HEK293 (cell line): ENCODE measurements at regions not wholly inside any gene's neighbourhood (a gene's known extent, or its start where the extent isn't known, plus 50 kb on each side); places are given as distances from the start of the nearest gene placed in this dataset.
A peak's percentile ranks its signal among the peaks of the same experiment; 100 is the strongest.

ENCODE experiments used
- CTCF ChIA-PET: fragments of 350-600 bp; formaldehyde crosslinking; extraction: SDS; loops from one replicate; lab custom pipeline; 2021; ENCODE audit warnings: antibody characterized with exemption; lab: Yijun Ruan, JAX
- POLR2A ChIA-PET: fragments of 300-600 bp; formaldehyde crosslinking; extraction: SDS; loops from one replicate; lab custom pipeline; 2020; ENCODE audit warnings: antibody characterized with exemption, inconsistent platforms; lab: Yijun Ruan, JAX
- H3K27ac ChIP-seq: fragments of 200-500 bp; sonication (Bioruptor generic); 2 replicates; pipeline ENCODE4 v1.5.1; 2014; ENCODE audit warnings: low read depth, low read length, control low read depth, inconsistent platforms; ENCODE audit errors: extremely low read depth
- H3K36me3 ChIP-seq, 2 experiments: fragments of 200-500 bp in 1 of 2; sonication (Bioruptor generic) in 1 of 2; 1 replicate in 1 of 2; 2 replicates in 1 of 2; pipeline ENCODE4 v1.5.1; 2014 to 2017; ENCODE audit warnings: inconsistent platforms in 2 of 2, low read length in 2 of 2; ENCODE audit not compliant: control insufficient read depth in 2 of 2, insufficient read depth in 1 of 2
- H3K4me1 ChIP-seq: fragments of 200-500 bp; sonication (Bioruptor generic); 2 replicates; pipeline ENCODE4 v1.5.1; 2014; ENCODE audit warnings: mild to moderate bottlenecking, low read length, inconsistent platforms; ENCODE audit not compliant: control insufficient read depth, insufficient read depth
- H3K4me3 ChIP-seq: 2 replicates; pipeline ENCODE4 v1.5.1; 2011; ENCODE audit warnings: low read depth, mild to moderate bottlenecking, control low read depth, low read length, moderate library complexity
- H3K9me3 ChIP-seq: fragments of 200-500 bp; sonication (Bioruptor generic); 2 replicates; pipeline ENCODE4 v1.5.1; 2014; ENCODE audit warnings: low read depth, low read length, inconsistent platforms; ENCODE audit not compliant: control insufficient read depth, insufficient read depth
- ELK4 ChIP-seq: IDR thresholded peaks from 2 replicates; pipeline ENCODE4 v1.6.1; 2011; ENCODE audit warnings: mild to moderate bottlenecking, low read depth, low read length, borderline replicate concordance
- PRDM10 ChIP-seq: fragments of 450-650 bp; formaldehyde crosslinking; IDR thresholded peaks from 2 replicates; pipeline ENCODE4 v1.5.1; 2016; ENCODE audit warnings: missing biosample characterization, missing genetic modification characterization
- PRDM4 ChIP-seq: fragments of 450-650 bp; formaldehyde crosslinking; IDR thresholded peaks from 2 replicates; pipeline ENCODE4 v1.5.1; 2017; ENCODE audit warnings: missing biosample characterization, missing genetic modification characterization
- TSHZ1 ChIP-seq: fragments of 450-650 bp; formaldehyde crosslinking; IDR thresholded peaks from 2 replicates; pipeline ENCODE4 v1.5.1; 2016; ENCODE audit warnings: missing biosample characterization, missing genetic modification characterization, borderline replicate concordance
- ZBTB11 ChIP-seq: fragments of 450-650 bp; formaldehyde crosslinking; conservative IDR thresholded peaks from 2 replicates; pipeline ENCODE4 v1.5.1; 2016; ENCODE audit warnings: low read depth, missing biosample characterization, missing genetic modification characterization
- ZFHX2 ChIP-seq: fragments of 450-650 bp; formaldehyde crosslinking; conservative IDR thresholded peaks from 2 replicates; pipeline ENCODE4 v1.5.1; 2016; ENCODE audit warnings: missing biosample characterization, missing genetic modification characterization
- ZNF274 ChIP-seq, 2 experiments: fragments of 200-500 bp in 1 of 2; fragments of 450-650 bp in 1 of 2; sonication (Bioruptor generic) in 1 of 2; formaldehyde crosslinking in 1 of 2; IDR thresholded peaks; 2 replicates each; pipeline versions ENCODE4 v1.5.1 to v1.6.1; 2014 to 2016; ENCODE audit warnings: borderline replicate concordance in 1 of 2, inconsistent platforms in 1 of 2, low read length in 1 of 2, missing biosample characterization in 1 of 2, missing genetic modification characterization in 1 of 2
- ZNF366 ChIP-seq: fragments of 450-650 bp; formaldehyde crosslinking; conservative IDR thresholded peaks from 2 replicates; pipeline ENCODE4 v1.5.1; 2016; ENCODE audit warnings: missing biosample characterization, missing genetic modification characterization
- ZNF660 ChIP-seq: fragments of 450-650 bp; IDR thresholded peaks from 2 replicates; pipeline ENCODE4 v1.5.1; 2018; ENCODE audit warnings: missing biosample characterization, mild to moderate bottlenecking, missing genetic modification characterization
- ZNF707 ChIP-seq: fragments of 450-650 bp; formaldehyde crosslinking; IDR thresholded peaks from 2 replicates; pipeline ENCODE4 v1.5.1; 2016; ENCODE audit warnings: missing biosample characterization, missing genetic modification characterization
- ZNF777 ChIP-seq: fragments of 450-650 bp; formaldehyde crosslinking; IDR thresholded peaks from 2 replicates; pipeline ENCODE4 v1.5.1; 2017; ENCODE audit warnings: missing biosample characterization, missing genetic modification characterization, borderline replicate concordance

- Histone ChIP-seq H3K27ac (no peak overlapping the region), H3K9me3 (no peaks in the 10 kb centered on the region), H3K4me1 (no peaks in the 10 kb centered on the region), H3K36me3 (no peaks in the 10 kb centered on the region), H3K4me3 (no peak overlapping the region)
- ChIA-PET POLR2A (no interaction called here), CTCF (no interaction called here)
- TF ChIP-seq ZNF660 (tag by site-specific recombination), result no peak
- no peak for TF ChIP-seq ZNF274 (IDR thresholded peaks at IDR 0.05; ENCODE audit: low read length)
- no peak for TF ChIP-seq ZNF274 (tag by site-specific recombination; IDR thresholded peaks at IDR 0.05; ENCODE audit: borderline replicate concordance)
- TF ChIP-seq ZBTB11 (tag by site-specific recombination), result no peak
- no peak for TF ChIP-seq ELK4
- no peak for TF ChIP-seq ZNF777 (tag by site-specific recombination)
- TF ChIP-seq ZFHX2 (tag by site-specific recombination), result no peak
- TF ChIP-seq PRDM4 (tag by site-specific recombination), result no peak
- no peak for TF ChIP-seq ZNF707
- no peak for TF ChIP-seq TSHZ1
Measured at GRCh38 chr10:62958980-62959379, 142.8 kb upstream of the EGR2 start.

- Histone ChIP-seq H3K4me1 (no peaks in the 10 kb centered on the region), H3K4me3 (no peak overlapping the region), H3K36me3 (no peaks in the 10 kb centered on the region), H3K27ac (no peak overlapping the region), H3K9me3 (no peaks in the 10 kb centered on the region)
- ChIA-PET CTCF (no interaction called here), POLR2A (no interaction called here)
- TF ChIP-seq ZNF366 (no peak), PRDM10 (peak; percentile 73)
Measured at GRCh38 chr10:62946278-62946677, 130.1 kb upstream of the EGR2 start.
